ENCODE measurements at regions not wholly inside any gene's neighbourhood (a gene's known extent, or its start where the extent isn't known, plus 50 kb on each side); places are given as distances from the start of the nearest gene placed in this dataset.

DNA sequence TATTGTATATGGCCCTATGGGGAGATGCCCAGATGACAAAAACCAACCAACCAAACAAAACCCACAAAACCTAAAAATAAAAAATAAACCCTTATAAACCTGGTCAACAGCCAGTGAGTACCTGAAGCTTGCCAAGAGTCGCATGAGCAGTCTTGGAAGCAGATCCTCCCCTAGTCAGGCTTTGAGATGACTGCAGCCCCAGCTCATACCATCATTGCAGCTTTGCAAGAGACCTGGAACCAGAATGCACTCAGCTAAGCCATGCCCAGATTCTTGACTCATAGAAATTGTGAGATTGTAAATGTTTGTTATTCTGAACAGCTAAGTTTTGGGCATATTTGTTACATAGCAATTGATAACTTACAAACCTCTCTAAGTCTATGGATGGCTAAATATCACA, 326.8 kb downstream of the HLX start:
- Histone ChIP-seq H3K27me3 (ENCODE audit: control insufficient read depth in 2 of 2, insufficient read depth in 2 of 2, low read length in 2 of 2) (peaks cover 0 to 1% of the 10 kb centered on the region in 2 experiments), H3K9ac (replicated peaks; ENCODE audit: extremely low read depth, insufficient read depth, low read length) (no peak overlapping the region), H3K4me3 (replicated peaks in 1 of 3; ENCODE audit: insufficient read depth in 1 of 3, low read depth in 1 of 3, low read length in 3 of 3) (no peak overlapping the region), H3K9me1 (replicated peaks; ENCODE audit: control insufficient read depth, extremely low read depth, insufficient read depth, low read length) (no peaks in the 10 kb centered on the region), H3K9me3 (replicated peaks; ENCODE audit: control insufficient read depth, insufficient read depth, low read length) (no peaks in the 10 kb centered on the region), H3K4me2 (ENCODE audit: insufficient read depth, low read length) (no peak overlapping the region), H2AFZ (ENCODE audit: low read depth, low read length) (no peak overlapping the region), H3K36me3 (ENCODE audit: control insufficient read depth in 2 of 2, extremely low read depth in 1 of 2, insufficient read depth in 2 of 2, low read length in 2 of 2) (no peaks in the 10 kb centered on the region), H3K27ac (ENCODE audit: insufficient read depth, low read depth, low read length) (no peak overlapping the region), H3K79me2 (ENCODE audit: control insufficient read depth, insufficient read depth, low read length) (no peaks in the 10 kb centered on the region), H3K4me1 (ENCODE audit: control insufficient read depth, extremely low read depth, insufficient read depth, low read length) (no peaks in the 10 kb centered on the region), H4K20me1 (replicated peaks; ENCODE audit: control insufficient read depth, extremely low read depth, insufficient read depth, low read length) (no peaks in the 10 kb centered on the region)
- no TSS peak for BruUV-seq (replicated peaks)
- dilution Hi-C loops (cut with MboI; ENCODE audit: extremely low pct_ligation_motif_present, low sequenced_read_pairs) = no loop called here
- no peak for TF ChIP-seq JUN (IDR thresholded peaks at IDR 0.05; ENCODE audit: borderline replicate concordance, insufficient read depth, insufficient read length, low read depth)
- TF ChIP-seq, protein P1, sequence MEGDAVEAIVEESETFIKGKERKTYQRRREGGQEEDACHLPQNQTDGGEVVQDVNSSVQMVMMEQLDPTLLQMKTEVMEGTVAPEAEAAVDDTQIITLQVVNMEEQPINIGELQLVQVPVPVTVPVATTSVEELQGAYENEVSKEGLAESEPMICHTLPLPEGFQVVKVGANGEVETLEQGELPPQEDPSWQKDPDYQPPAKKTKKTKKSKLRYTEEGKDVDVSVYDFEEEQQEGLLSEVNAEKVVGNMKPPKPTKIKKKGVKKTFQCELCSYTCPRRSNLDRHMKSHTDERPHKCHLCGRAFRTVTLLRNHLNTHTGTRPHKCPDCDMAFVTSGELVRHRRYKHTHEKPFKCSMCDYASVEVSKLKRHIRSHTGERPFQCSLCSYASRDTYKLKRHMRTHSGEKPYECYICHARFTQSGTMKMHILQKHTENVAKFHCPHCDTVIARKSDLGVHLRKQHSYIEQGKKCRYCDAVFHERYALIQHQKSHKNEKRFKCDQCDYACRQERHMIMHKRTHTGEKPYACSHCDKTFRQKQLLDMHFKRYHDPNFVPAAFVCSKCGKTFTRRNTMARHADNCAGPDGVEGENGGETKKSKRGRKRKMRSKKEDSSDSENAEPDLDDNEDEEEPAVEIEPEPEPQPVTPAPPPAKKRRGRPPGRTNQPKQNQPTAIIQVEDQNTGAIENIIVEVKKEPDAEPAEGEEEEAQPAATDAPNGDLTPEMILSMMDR (IDR thresholded peaks at IDR 0.05; ENCODE audit: extremely low read depth in 1 of 2, insufficient read depth in 1 of 2, low read depth in 1 of 2, low read length in 2 of 2) = no peak
- no peak for TF ChIP-seq POLR2AphosphoS5 (IDR thresholded peaks at IDR 0.05; ENCODE audit: insufficient read depth, low read depth, low read length)
- no peak for TF ChIP-seq EZH2 (IDR thresholded peaks at IDR 0.05; ENCODE audit: borderline replicate concordance, low read depth, low read length, severe bottlenecking)
- TF ChIP-seq FOS (IDR thresholded peaks at IDR 0.05; ENCODE audit: borderline replicate concordance, insufficient read depth, low read length) = no peak
- TF ChIP-seq POLR2A (IDR thresholded peaks at IDR 0.05; ENCODE audit: low read depth, low read length) = no peak
- TF ChIP-seq GATA2 (IDR thresholded peaks at IDR 0.05; ENCODE audit: insufficient read depth, insufficient read length, low read depth, low read length) = no peak
- no peak for TF ChIP-seq MYC (IDR thresholded peaks at IDR 0.05; ENCODE audit: low read depth, low read length)
- TF ChIP-seq, protein P2, sequence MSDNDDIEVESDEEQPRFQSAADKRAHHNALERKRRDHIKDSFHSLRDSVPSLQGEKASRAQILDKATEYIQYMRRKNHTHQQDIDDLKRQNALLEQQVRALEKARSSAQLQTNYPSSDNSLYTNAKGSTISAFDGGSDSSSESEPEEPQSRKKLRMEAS (IDR thresholded peaks at IDR 0.05; ENCODE audit: insufficient read depth, insufficient read length) = no peak
- no peak for FAIRE-seq
- POLR2A ChIA-PET = no interaction called here
- DNase-seq (ENCODE audit: low read depth, low spot score) = no peak
- CTCF ChIA-PET = interaction anchor here (1.1 to 5.9 kb wide), 4 partner anchors 58 to 299 kb away, joined by 3 to 136 read pairs (median 4); no protein-coding TSS in a partner anchor
- intact Hi-C loops (cut with micrococcal nuclease) = loop anchor here (10.0 kb wide), 1 partner anchor 1249 kb away; no protein-coding TSS in a partner anchor
